G401.6 (cell line): ENCODE measurements at regions not wholly inside any gene's neighbourhood (a gene's known extent, or its start where the extent isn't known, plus 50 kb on each side); places are given as distances from the start of the nearest gene placed in this dataset.
A peak's percentile ranks its signal among the peaks of the same experiment; 100 is the strongest.

ENCODE experiments used
- FAIRE-seq: peaks from 2 replicates; lab custom pipeline; 2012; peaks lifted over from hg19 to GRCh38; lab: Jason Lieb, UNC

DNA sequence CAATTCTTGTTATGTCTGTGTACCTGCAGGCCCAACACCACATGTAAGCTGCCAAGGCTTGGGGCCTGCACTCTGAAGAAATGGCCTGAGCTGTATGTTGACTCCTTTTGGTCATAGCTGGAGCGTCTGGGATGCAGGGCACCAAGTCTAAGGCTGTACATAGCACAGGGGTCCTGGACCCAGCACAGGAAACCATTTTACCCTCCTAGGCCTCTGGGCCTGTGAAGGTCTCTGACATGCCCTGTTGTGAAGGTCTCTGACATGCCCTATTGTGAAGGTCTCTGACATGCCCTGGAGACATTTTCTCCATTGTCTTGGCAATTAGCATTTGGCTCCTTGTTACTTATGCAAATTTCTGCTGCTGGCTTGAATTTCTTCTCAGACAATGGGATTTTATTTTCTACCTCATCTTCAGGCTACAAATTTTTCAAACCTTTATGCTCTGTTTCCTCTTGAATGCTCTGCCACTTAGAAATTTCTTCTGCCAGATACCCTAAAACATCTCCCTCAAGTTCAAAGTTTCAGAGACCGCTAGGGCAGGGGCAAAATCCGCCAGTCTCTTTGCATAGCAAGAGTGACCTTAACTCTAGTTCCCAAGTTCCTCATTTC lies 246.7 kb upstream of the B3GALT2 start:
- no peak for FAIRE-seq

GRCh38 chr1:193431265-193431977 lies 245.0 kb upstream of the B3GALT2 start:
- FAIRE-seq: no peak

DNA sequence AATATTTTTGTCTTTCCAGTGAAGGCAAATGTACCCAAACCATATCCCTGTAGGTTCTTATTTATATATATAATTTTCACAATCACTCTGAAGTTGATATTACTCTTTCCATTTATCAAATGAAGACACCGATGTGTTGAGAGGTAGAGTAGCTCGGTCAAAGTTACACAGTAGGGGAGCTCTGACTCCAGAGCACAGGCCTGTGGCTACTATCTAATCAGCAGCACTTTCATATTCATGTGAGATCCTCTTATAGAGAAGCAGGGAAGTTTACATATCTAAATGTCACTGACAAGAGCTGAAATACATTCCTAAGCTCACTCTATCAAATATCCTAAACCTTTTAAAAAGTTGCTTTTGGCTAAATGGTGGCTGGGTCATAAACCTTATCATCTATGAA lies 241.1 kb upstream of the B3GALT2 start:
- FAIRE-seq: no peak

DNA sequence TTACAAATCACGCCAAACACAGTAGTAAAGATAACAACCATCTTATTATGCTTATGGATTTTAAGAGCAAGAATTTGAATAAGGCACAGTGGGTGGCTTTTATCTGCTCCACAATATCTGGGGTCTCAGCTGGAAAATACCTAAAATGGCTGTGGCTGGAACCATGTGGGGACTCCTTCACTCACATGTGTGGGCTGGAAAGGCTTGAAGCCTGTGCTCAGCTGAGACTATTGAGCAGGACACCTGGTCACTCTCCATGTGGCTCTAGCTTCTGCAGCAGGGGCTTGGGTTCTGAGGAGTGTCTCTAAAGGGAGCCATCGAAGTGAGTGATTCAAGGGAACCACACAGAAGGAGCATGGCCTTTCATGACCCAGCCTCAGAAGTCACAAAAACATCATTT lies 239.6 kb upstream of the B3GALT2 start:
- FAIRE-seq: no peak

DNA sequence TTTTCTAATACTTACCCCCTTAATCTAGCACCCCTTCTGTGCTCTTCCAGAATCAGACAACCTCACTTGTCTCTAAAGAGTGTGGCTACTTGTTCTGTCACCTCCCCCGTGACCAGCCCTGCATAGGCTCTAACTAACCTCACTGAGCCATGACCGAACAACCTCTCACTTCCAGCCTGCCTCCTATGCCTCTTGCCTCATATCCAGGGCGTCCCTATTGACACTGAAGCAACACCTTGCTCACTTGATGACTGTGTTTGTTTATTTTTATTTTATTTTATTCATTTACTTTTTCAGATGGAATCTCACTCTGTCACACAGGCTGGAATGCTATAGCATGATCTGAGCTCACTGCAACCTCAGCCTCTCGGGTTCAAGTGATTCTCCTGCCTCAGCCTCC lies 235.1 kb upstream of the B3GALT2 start:
- no peak for FAIRE-seq

GRCh38 chr1:193419295-193419694 lies 232.9 kb upstream of the B3GALT2 start:
- no peak for FAIRE-seq

- no peak for FAIRE-seq
Measured at GRCh38 chr1:193418745-193419058, 232.3 kb upstream of the B3GALT2 start.

GRCh38 chr1:193417945-193418744 lies 231.7 kb upstream of the B3GALT2 start:
- no peak for FAIRE-seq

DNA sequence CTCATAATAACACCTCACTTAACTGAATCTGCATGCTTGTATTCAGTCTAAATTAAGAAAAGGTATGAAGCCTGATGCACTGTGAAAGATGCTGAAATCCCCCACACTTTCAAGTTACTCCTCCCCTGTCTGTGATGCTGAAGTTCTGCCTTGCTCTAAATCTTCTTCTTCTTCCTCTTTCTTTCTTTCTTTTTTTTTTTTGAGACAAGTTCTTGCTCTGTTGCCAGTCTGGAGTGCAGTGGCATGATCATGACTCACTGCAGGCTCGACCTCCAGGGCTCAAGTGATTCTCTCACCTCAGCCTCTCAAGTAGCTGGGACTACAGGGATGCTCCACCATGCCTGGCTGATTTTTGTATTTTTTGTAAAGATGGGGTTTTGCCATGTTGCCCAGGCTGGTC lies 231.0 kb upstream of the B3GALT2 start:
- FAIRE-seq: no peak

DNA sequence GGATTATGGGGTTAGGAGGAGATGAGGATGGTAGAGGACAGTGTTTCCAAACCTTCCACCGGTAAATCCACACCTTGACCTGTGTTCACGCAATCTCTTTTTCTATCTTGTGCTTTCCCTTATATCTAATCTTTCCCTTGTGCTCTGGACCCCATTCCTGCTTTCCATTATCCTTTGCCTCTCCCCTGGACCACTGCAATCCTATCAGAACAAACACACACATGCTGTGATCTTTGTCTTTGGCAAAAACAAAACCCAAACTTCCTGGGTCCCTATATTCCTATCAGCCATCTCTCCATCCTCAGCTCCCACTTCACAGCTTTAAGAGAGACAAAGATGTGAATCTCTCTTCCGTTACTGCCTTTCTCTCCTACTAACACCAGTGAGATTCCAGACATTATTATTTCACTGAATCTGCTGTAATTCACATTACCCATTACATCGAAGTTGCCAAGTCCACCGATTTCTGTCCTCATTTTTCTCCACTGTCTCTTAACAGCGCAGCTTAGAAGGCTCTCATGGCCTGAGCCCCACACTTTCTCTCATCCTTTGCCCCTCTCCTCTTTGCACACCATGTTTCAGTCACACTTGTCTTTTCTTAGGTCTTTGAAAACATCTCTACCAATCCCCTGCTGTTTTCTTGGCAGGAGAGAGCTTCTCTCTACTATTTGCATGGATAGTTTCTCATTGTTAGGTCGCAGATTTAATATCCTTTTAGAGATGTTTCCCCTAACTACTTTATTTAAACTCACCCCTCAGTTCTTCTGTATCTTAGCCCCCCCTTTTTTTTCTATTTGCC lies 230.0 kb upstream of the B3GALT2 start:
- no peak for FAIRE-seq

DNA sequence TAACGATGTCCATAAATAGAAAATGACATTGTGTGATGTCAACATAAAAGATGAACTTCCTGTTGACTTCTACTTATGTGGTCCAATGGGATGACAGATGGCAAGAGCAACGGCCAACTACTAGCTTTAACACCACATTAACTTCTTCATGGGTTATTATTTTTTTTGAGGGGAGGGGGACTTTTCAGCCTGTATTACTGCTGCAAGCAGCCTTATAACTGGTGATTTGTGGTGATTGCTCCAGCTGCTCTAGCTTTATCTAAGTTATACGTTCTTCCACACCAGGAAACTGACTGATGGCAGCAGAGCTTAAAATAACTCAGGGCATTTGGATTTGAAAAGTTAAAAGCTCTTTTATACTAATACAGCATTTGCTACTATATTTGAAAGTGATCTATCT lies 228.8 kb upstream of the B3GALT2 start:
- FAIRE-seq: no peak

GRCh38 chr1:193413376-193413775 lies 227.0 kb upstream of the B3GALT2 start:
- FAIRE-seq: no peak

- FAIRE-seq: no peak
Measured at GRCh38 chr1:193412748-193413147, 226.3 kb upstream of the B3GALT2 start.

DNA sequence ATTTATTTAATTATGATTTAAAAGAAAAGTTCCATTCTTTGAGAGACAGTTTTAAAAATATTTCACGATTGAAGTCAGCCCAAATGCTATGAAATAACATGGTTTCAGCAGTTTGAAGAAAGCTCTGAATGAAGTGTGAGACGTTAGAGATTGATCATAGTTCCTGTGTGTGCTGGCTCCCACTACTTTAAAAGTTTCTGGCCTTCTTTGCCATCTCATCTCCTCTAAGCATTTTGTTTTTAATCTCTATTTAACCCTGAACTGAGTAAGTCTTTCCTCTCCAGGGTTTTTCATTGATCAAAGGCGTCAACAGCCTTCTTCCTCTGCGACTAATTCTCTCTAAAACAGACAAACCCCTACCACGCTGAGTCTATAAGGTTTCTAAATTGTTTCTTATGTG lies 225.3 kb upstream of the B3GALT2 start:
- FAIRE-seq: no peak

- FAIRE-seq: no peak
Measured at GRCh38 chr1:193411215-193411614, 224.8 kb upstream of the B3GALT2 start.

DNA sequence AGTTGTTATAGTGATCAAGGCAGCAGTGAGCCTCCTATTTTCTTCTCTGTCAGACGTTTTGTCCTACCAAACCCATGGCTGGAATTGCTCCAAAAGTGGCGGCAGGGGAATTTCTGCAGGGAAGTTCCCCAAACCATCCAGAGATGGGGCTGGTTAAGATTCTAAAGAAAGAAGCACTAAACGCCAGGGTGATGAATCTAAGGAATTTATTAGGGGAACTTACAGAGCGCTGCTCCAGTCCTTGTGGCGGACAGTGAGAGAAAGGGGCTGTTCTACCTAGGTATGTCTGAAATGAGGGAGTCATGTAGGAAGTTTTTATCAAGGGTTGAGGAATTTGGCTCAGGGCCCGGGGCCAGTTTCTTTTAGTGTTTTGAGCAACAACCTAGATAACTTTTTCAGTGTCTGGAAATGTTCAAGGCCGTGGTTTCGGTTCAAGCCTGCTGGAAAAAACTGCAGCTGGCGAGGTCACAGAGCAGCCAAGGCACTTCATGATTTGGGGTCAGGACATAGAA lies 222.4 kb upstream of the B3GALT2 start:
- no peak for FAIRE-seq

GRCh38 chr1:193406901-193407300 lies 220.5 kb upstream of the B3GALT2 start:
- FAIRE-seq: peak; percentile 94

DNA sequence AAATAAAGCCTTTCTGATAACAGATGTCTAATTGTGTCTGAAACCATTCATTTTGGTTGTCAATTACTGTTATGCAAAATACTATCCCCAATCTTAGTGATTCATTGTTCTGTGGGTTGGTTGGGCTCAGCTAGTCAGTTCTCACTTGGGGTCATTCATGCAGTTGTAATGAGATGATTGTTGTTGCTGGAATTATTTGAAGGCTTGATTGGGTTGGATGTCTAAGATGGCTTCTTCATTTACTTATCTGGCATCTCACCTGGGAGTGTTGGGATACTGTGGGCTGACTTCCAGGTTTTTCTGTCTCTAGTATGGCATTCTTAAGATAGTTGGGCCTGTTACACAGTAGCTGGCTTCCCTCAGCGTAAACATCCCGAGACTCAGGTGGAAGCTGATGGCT lies 217.8 kb upstream of the B3GALT2 start:
- no peak for FAIRE-seq

GRCh38 chr1:193402977-193403376 lies 216.6 kb upstream of the B3GALT2 start:
- no peak for FAIRE-seq

DNA sequence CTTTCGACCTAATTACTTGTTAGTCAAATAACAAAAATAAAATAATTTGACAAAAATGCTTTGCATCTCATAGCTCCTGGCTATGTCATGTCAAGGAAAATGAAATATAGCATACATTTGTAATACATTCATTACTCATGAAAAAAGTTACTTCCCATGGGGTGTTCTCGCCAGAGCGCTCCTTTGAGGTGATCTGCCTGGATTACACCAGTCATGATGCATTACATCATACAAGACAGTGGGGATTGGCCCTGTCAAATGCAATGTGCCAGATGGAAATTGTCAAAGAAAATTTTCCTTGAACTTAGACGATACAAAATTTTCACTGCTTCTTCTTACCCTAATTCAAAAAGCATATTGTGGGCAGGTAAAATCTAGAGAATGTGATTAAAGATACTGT lies 215.6 kb upstream of the B3GALT2 start:
- FAIRE-seq: no peak

DNA sequence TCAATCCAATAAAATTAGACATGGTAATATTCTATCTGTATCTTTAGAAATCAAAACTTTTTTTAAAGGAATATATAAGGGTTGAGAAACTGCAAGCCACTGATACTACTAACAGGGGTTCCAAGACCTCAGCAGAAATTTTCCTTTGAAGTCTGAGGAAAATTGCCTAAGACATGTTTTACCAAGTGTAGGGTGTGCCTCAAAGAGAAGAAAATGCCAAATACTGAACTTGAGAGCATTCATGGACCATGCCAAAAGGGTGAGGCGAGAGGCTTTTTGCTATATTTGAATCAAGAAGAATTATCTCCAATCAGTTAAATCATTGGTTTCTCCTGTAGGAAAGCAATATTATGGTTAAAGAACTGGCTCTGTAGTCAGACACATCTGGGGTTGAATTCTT lies 207.9 kb upstream of the B3GALT2 start:
- FAIRE-seq: no peak

DNA sequence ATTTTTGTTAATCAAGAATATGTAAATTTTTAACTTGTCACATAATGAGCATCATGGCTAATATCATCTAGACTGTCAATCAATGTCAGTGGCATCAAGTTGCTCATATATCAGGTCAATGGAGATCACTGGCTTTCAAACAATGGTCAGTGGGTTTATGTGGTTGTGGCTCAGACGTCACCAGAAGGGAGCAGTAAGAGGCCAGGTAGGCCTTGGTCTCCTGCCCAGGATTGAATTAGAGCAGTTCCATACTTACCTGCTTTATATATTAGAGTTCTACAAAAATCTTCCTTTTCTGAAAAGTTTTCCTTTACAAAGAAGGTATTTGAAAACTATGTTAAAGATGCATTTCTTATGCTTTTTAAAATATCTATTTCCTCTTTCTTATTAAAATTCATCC lies 206.3 kb upstream of the B3GALT2 start:
- FAIRE-seq: no peak

DNA sequence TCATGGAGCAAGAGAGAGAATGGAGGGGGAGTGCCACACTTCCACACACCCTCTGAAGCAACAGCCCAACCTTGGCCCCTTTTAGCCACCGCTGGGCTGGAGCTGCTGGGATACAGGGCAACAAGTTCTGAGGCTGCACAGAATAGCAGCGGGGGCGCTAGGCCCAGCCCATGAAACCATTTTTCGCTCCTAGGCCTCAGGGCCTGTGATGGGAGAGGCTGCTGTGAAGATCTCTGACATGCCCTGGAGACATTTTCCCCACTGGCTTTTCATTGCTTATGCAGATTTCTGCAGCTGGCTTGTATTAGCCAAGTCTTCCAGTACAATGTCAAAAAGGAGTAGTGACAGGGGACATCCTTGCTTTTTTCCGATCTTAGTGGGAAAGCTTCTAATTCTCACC lies 202.3 kb upstream of the B3GALT2 start:
- FAIRE-seq: no peak
